ENCODE measurements at regions not wholly inside any gene's neighbourhood (a gene's known extent, or its start where the extent isn't known, plus 50 kb on each side); places are given as distances from the start of the nearest gene placed in this dataset.

- DNase-seq = no peak
- H3K36me3 ChIP-seq = no peaks in the 10 kb centered on the region
- TF ChIP-seq CTCF (IDR thresholded peaks at IDR 0.05; ENCODE audit: low read depth, low read length) = no peak
- peaks cover 19% of the 10 kb centered on the region for H3K4me1 ChIP-seq
- no peaks in the 10 kb centered on the region for H3K9me3 ChIP-seq
- H3K4me3 ChIP-seq (ENCODE audit: low read depth, low read length) = no peak overlapping the region
- no peaks in the 10 kb centered on the region for H3K27me3 ChIP-seq
Observed at GRCh38 chr10:78281627-78282026, 248.0 kb downstream of the RPS24 start.

- Histone ChIP-seq H3K27me3 (no peaks in the 10 kb centered on the region), H3K9me3 (no peaks in the 10 kb centered on the region), H3K36me3 (no peaks in the 10 kb centered on the region), H3K4me1 (peaks cover 17% of the 10 kb centered on the region), H3K4me3 (ENCODE audit: low read depth, low read length) (no peak overlapping the region)
- DNase-seq = no peak
- no peak for TF ChIP-seq CTCF (IDR thresholded peaks at IDR 0.05; ENCODE audit: low read depth, low read length)
Observed at GRCh38 chr10:78283069-78283682, 249.5 kb downstream of the RPS24 start.

- Histone ChIP-seq H3K4me1 (peaks cover 27% of the 10 kb centered on the region), H3K9me3 (no peaks in the 10 kb centered on the region), H3K4me3 (ENCODE audit: low read depth, low read length) (no peak overlapping the region), H3K36me3 (no peaks in the 10 kb centered on the region), H3K27me3 (no peaks in the 10 kb centered on the region)
- no peak for DNase-seq
- TF ChIP-seq CTCF (IDR thresholded peaks at IDR 0.05; ENCODE audit: low read depth, low read length) = no peak
Observed at GRCh38 chr10:78284381-78284780, 250.7 kb downstream of the RPS24 start.

- Histone ChIP-seq H3K9me3 (no peaks in the 10 kb centered on the region), H3K36me3 (no peaks in the 10 kb centered on the region), H3K4me1 (peaks cover 35% of the 10 kb centered on the region), H3K27me3 (no peaks in the 10 kb centered on the region), H3K4me3 (ENCODE audit: low read depth, low read length) (no peak overlapping the region)
- TF ChIP-seq CTCF (IDR thresholded peaks at IDR 0.05; ENCODE audit: low read depth, low read length) = no peak
- DNase-seq = no peak
Observed at GRCh38 chr10:78285226-78285625, 251.6 kb downstream of the RPS24 start.

GRCh38 chr10:78286186-78286585, 252.5 kb downstream of the RPS24 start:
- no peak for TF ChIP-seq CTCF (IDR thresholded peaks at IDR 0.05; ENCODE audit: low read depth, low read length)

GRCh38 chr10:78286668-78287067, 253.0 kb downstream of the RPS24 start:
- no peaks in the 10 kb centered on the region for H3K27me3 ChIP-seq
- H3K36me3 ChIP-seq = no peaks in the 10 kb centered on the region
- H3K9me3 ChIP-seq = no peaks in the 10 kb centered on the region
- TF ChIP-seq CTCF (IDR thresholded peaks at IDR 0.05; ENCODE audit: low read depth, low read length) = no peak
- H3K4me1 ChIP-seq = peaks cover 50% of the 10 kb centered on the region
- no peak for DNase-seq
- no peak overlapping the region for H3K4me3 ChIP-seq (ENCODE audit: low read depth, low read length)

More at GRCh38 chr10:78286186-78286585, 252.5 kb downstream of the RPS24 start:
- H3K27me3 ChIP-seq = no peaks in the 10 kb centered on the region
- DNase-seq = peak; percentile 67
- no peaks in the 10 kb centered on the region for H3K9me3 ChIP-seq
- peaks cover 45% of the 10 kb centered on the region for H3K4me1 ChIP-seq
- no peaks in the 10 kb centered on the region for H3K36me3 ChIP-seq
- H3K4me3 ChIP-seq (ENCODE audit: low read depth, low read length) = no peak overlapping the region
